BLaER1 treated with 17β-estradiol and CSF1 and Interleukin-3, amounts not matched to agents 10 nM and 100 nM (cell line): ENCODE measurements at regions not wholly inside any gene's neighbourhood (a gene's known extent, or its start where the extent isn't known, plus 50 kb on each side); places are given as distances from the start of the nearest gene placed in this dataset.
"Not testable (repeated sequence)": the region's sequence is repeated elsewhere in the genome, so short reads cannot be mapped to it uniquely, and the experiment has no call there.

Experiments used
- H3K27ac ChIP-seq, 11 experiments: shearing (Covaris generic); formaldehyde crosslinking; 2 replicates each; pipeline ENCODE4 v1.8.1; 2022
- H3K27me3 ChIP-seq, 11 experiments: shearing (Covaris generic); formaldehyde crosslinking; 2 replicates each; pipeline ENCODE4 v1.8.1; 2022
- H3K36me3 ChIP-seq, 11 experiments: shearing (Covaris generic); formaldehyde crosslinking; 2 replicates each; pipeline ENCODE4 v1.8.1; 2022
- H3K4me1 ChIP-seq, 10 experiments: shearing (Covaris generic); formaldehyde crosslinking; 2 replicates each; pipeline ENCODE4 v1.8.1; 2022
- H3K4me2 ChIP-seq, 11 experiments: shearing (Covaris generic); formaldehyde crosslinking; 2 replicates each; pipeline ENCODE4 v1.8.1; 2022
- H3K4me3 ChIP-seq, 10 experiments: shearing (Covaris generic); formaldehyde crosslinking; 2 replicates each; pipeline ENCODE4 v1.8.1; 2022
- H3K9ac ChIP-seq, 11 experiments: shearing (Covaris generic); formaldehyde crosslinking; 2 replicates each; pipeline ENCODE4 v1.8.1; 2022
- H3K9me3 ChIP-seq, 11 experiments: shearing (Covaris generic); formaldehyde crosslinking; replicated peaks in 1 of 11; 2 replicates each; pipeline ENCODE4 v1.8.1; 2022
- H4K20me1 ChIP-seq, 11 experiments: shearing (Covaris generic); formaldehyde crosslinking; 2 replicates each; pipeline ENCODE4 v1.8.1; 2022
- Cebpa-rat ChIP-seq, 11 experiments: shearing (Covaris generic); IDR thresholded peaks; 2 replicates each; pipeline ENCODE4 v1.8.1; 2022

DNA sequence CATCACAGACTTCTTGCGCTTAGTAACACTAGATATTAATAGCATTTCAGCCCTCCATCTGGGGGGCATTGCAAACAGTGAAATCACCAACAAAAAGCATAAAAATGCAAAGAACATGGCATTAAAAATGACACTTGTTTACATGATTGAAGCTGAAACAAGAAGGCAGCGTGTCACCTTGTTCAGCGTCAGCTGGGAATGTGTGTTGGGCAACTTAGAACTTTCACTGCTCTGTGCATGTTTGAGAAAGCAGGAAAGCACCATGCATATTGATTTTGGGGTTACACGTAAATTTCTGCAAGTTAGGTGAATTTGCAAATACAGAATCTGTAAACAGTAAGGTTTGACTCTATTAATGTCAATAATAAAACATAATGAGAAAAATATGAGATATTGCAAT, 162.9 kb downstream of the SOX4 start:
- Histone ChIP-seq H3K4me1 (peaks cover 0 to 20% (median 7%) of the 10 kb centered on the region in 10 experiments; a peak in 13 of 20 replicates), H3K9ac (no peak overlapping the region), H3K4me3 (no peak overlapping the region), H4K20me1 (no peaks in the 10 kb centered on the region), H3K9me3 (peaks cover 7 to 15% (median 8%) of the 10 kb centered on the region in 11 experiments; a peak in 20 of 22 replicates), H3K36me3 (no peaks in the 10 kb centered on the region), H3K4me2 (no peak overlapping the region), H3K27ac (no peak overlapping the region), H3K27me3 (no peaks in the 10 kb centered on the region)
- TF ChIP-seq Cebpa-rat (IDR thresholded peaks at IDR 0.05) = no peak

DNA sequence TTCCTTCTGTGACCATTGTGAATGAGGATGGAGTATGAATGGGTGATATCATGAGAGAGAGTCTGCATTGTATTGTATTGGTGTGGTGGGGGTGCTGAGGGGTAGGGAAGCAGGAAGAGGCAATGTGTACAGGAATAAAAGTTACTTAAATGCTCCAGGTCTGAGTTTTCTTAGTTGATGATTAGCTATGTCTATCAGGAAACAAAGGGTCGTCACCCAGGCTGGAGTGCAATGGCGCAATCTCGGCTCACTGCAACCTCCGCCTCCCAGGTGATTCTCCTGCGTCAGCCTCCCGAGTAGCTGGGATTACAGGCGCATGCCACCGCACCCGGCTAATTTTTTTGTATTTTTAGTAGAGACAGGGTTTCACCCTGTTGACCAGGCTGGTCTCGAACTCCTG, 163.8 kb downstream of the SOX4 start:
- peaks cover 17 to 24% (median 17%) of the 10 kb centered on the region in 11 experiments for H3K9me3 ChIP-seq
- H3K4me3 ChIP-seq, H3K27me3 ChIP-seq, H3K36me3 ChIP-seq, H3K9ac ChIP-seq, H4K20me1 ChIP-seq, H3K4me2 ChIP-seq, H3K27ac ChIP-seq: not testable (repeated sequence)
- H3K4me1 ChIP-seq = peaks cover 0 to 13% (median 0%) of the 10 kb centered on the region in 10 experiments; a peak in 4 of 20 replicates

DNA sequence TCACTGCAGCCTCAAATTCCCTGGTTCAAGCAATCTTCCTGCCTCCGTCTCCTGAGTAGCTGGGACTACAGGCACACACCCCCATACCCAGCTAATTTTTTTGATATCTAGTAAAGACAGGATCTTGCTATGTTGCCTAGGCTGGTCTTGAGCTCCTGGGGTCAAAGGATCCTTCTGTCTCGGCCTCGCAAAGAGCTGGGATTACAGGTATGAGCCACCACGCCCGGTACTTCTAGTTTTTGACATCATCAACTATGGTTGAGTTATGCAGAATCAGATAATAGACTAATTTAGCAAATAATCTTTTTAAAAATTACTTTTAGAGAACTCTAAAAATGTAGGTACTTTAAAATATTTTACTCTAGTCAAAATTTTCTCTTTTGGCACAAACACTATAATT, 166.2 kb downstream of the SOX4 start:
- H3K4me2 ChIP-seq = no peak overlapping the region
- no peaks in the 10 kb centered on the region for H3K36me3 ChIP-seq
- no peak overlapping the region for H3K27ac ChIP-seq
- H3K4me3 ChIP-seq = no peak overlapping the region
- no peaks in the 10 kb centered on the region for H4K20me1 ChIP-seq
- H3K9ac ChIP-seq = no peak overlapping the region
- no peak for TF ChIP-seq Cebpa-rat (IDR thresholded peaks at IDR 0.05)
- H3K9me3 ChIP-seq = peaks cover 20 to 37% (median 28%) of the 10 kb centered on the region in 11 experiments
- no peaks in the 10 kb centered on the region for H3K4me1 ChIP-seq
- no peaks in the 10 kb centered on the region for H3K27me3 ChIP-seq

DNA sequence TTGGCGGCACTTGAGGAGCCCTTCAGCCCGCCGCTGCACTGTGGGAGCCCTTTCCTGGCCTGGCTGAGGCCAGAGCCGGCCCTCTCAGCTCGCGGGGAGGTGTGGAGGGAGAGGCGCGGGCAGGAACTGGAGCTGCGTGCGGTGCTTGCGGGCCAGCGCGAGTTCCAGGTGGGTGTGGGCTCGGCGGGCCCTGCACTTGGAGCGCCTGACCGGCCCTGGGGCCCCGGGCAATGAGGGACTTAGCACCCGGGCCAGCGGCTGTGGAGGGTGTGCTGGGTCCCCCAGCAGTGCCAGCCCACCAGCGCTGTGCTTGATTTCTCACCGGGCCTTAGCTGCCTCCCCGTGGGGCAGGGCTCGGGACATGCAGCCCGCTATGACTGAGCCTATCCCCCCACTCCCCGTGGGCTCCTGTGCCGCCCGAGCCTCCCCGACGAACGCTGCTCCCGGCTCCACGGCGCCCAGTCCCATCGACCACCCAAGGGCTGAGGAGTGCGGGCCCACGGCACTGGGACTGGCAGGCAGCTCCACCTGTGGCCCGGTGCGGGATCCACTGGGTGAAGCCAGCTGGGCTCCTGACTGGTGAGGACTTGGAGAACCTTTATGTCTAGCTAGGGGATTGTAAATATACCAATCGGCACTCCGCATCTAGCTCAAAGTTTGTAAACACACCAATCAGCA, 167.6 kb downstream of the SOX4 start:
- not testable (repeated sequence) for H3K36me3 ChIP-seq, H3K4me3 ChIP-seq, H3K27me3 ChIP-seq, H3K4me2 ChIP-seq, H3K4me1 ChIP-seq, H4K20me1 ChIP-seq, H3K9ac ChIP-seq, H3K27ac ChIP-seq
- H3K9me3 ChIP-seq = peaks cover 20 to 37% (median 28%) of the 10 kb centered on the region in 11 experiments

DNA sequence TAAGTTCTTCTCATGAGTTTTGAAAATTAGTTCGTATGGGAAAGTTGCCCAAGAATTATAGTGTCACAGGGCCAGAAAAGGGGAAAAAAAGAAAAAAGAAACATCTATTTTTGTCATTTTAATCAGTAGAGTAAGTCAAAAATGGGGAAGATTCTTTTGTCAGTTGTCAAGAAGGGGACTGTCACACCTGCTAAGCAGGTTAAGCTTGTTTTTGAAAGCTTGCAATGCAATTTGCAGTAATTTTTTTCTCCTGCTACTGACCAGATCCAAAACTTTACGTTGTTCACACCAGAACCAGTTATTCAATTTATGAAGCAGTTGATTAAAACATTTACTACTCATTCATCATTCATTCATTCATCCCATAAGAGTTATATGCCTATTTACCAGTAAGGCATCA, 171.4 kb downstream of the SOX4 start:
- no peak overlapping the region for H3K4me2 ChIP-seq
- H3K4me1 ChIP-seq = peaks cover 0 to 15% (median 0%) of the 10 kb centered on the region in 10 experiments; a peak in 6 of 20 replicates
- no peak for TF ChIP-seq Cebpa-rat (IDR thresholded peaks at IDR 0.05)
- H3K9ac ChIP-seq = no peak overlapping the region
- peaks cover 20 to 31% (median 28%) of the 10 kb centered on the region in 11 experiments for H3K9me3 ChIP-seq
- H3K4me3 ChIP-seq = no peak overlapping the region
- H3K27ac ChIP-seq = no peak overlapping the region
- no peaks in the 10 kb centered on the region for H3K36me3 ChIP-seq
- no peaks in the 10 kb centered on the region for H4K20me1 ChIP-seq
- H3K27me3 ChIP-seq = no peaks in the 10 kb centered on the region

DNA sequence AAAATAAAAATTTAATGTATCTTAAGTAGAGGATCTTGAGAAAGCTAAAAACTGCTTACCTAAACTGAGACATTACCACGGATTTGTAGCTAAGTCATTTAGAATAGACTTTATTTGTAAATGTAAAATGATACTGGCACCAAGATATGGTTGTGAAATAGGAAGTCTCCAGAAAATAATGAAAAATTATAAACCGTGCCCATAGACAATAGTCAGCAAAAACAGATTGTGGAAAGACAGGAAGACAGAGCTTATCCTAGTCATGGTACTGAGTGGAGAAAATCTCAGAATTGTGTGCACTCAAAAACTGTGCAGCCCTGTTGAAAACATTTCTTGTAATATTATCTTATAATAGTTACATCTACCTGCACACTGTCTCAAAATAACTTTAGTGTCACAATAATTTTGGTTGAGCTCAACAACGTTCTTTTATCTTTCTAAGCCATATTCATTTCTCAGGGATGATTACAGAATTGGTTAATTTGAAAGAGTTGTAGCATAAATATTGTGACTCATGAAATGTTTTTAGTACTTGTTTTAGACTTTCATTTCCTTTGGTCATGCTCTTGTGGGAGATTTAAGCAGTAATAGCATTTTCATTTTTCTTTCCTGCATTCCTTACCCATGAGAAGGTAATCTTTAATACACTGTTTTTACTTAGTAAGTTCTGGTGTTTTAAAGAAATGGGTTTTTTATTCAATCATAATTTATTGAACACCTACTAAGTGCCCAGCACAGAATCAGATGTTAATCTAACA, 174.5 kb downstream of the SOX4 start:
- Histone ChIP-seq H3K36me3 (no peaks in the 10 kb centered on the region), H3K27me3 (no peaks in the 10 kb centered on the region), H3K9ac (no peak overlapping the region), H3K9me3 (peaks cover 0 to 6% (median 2%) of the 10 kb centered on the region in 11 experiments; a peak in 8 of 22 replicates), H3K27ac (no peak overlapping the region), H4K20me1 (no peaks in the 10 kb centered on the region), H3K4me1 (peaks cover 0 to 15% (median 0%) of the 10 kb centered on the region in 10 experiments; a peak in 7 of 20 replicates), H3K4me2 (peak overlapping the region in 5 of 11 experiments; percentile 24 to 53 (median 29); a peak in 7 of 22 replicates), H3K4me3 (no peak overlapping the region)
- TF ChIP-seq Cebpa-rat (IDR thresholded peaks at IDR 0.05) = no peak

DNA sequence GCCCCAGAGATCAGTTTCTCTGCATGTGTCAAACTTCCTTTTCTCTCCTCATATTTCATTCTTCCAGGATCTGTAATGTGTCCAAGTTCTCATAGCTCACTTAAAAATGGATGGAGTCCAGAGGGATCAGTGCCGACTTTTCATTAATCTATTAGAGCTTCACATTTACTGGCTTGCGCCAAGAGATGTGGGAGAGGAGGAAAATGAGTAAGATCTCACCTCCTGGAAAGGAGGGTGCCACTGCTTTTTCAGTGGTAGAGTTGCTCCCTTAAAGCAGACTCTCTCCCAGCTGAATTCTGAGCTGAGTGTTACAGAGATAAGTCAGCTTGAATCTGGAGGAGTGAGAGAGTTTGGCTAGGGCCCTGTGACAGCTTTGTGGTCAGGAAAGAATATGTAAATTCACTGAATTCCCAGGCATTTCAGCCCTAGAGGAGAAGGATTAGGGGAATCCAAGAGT, 175.9 kb downstream of the SOX4 start:
- peaks cover 0 to 15% (median 0%) of the 10 kb centered on the region in 10 experiments; a peak in 7 of 20 replicates for H3K4me1 ChIP-seq
- H3K27me3 ChIP-seq = no peaks in the 10 kb centered on the region
- H3K27ac ChIP-seq = no peak overlapping the region
- no peaks in the 10 kb centered on the region for H3K36me3 ChIP-seq
- no peak overlapping the region for H3K4me3 ChIP-seq
- no peak for TF ChIP-seq Cebpa-rat (IDR thresholded peaks at IDR 0.05)
- peaks cover 0 to 9% (median 2%) of the 10 kb centered on the region in 11 experiments; a peak in 2 of 22 replicates for H3K9me3 ChIP-seq
- no peak overlapping the region for H3K9ac ChIP-seq
- no peaks in the 10 kb centered on the region for H4K20me1 ChIP-seq
- H3K4me2 ChIP-seq = no peak overlapping the region; a peak in 1 of 22 replicates

DNA sequence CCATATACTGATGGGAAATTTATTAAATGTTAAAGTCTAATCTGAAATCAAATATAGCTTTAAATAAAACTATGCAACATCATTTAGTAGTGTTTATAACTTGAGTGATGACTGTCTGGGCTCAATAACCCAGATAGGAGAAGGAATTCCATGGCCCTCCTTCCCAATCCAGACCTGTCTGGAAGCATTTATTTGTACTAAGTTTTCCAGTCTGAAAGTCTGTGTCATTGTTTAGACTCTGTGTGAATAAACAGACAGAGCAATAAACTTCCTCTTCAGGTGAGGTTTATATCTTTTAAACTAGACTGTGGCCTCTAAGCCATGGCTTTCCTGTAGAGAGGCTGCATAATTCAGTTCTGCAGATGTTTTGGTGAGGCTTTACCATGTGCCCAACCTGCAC, 176.4 kb downstream of the SOX4 start:
- no peaks in the 10 kb centered on the region for H3K36me3 ChIP-seq
- no peak overlapping the region for H3K4me2 ChIP-seq
- TF ChIP-seq Cebpa-rat (IDR thresholded peaks at IDR 0.05) = no peak
- peaks cover 0 to 15% (median 0%) of the 10 kb centered on the region in 10 experiments; a peak in 7 of 20 replicates for H3K4me1 ChIP-seq
- H3K4me3 ChIP-seq = no peak overlapping the region
- peaks cover 0 to 11% (median 4%) of the 10 kb centered on the region in 11 experiments; a peak in 3 of 22 replicates for H3K9me3 ChIP-seq
- H3K27ac ChIP-seq = no peak overlapping the region
- H3K9ac ChIP-seq = no peak overlapping the region
- no peaks in the 10 kb centered on the region for H3K27me3 ChIP-seq
- no peaks in the 10 kb centered on the region for H4K20me1 ChIP-seq

DNA sequence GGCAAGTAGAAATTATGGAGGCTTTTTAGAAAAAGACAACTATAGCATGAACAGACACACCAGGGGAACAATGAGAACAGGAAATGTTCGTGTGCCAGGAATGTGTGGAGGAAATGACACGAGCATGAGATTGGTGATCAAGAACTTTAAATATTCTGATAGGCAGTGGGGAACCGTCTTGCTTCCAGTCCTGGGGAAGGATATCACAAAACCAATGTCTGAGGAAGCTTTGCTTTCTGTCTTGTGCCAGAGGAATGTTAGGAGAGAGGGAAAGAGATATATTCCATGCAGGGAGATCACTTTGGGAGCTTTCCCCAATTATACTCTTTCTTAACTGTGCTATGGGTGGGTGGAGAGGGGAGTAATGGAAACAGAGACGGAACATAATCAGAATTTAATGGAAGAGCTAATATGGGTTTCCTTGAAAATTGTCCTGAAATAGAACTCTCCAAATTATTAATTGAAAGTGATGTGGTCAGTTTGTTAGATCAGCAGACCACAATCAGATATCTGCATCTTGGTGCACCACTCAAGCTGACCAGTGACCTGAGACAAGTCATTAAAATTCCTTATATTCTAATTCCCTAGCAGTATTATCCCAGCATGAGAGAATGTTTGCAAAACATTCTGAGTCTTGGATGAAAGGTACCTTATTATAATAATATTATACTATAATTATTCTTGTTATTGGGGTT, 178.2 kb downstream of the SOX4 start:
- Histone ChIP-seq H3K27me3 (no peaks in the 10 kb centered on the region), H3K4me1 (peaks cover 0 to 15% (median 0%) of the 10 kb centered on the region in 10 experiments; a peak in 7 of 20 replicates), H3K4me3 (no peak overlapping the region), H3K9ac (no peak overlapping the region), H3K27ac (no peak overlapping the region), H3K4me2 (no peak overlapping the region), H3K9me3 (peaks cover 0 to 11% (median 4%) of the 10 kb centered on the region in 11 experiments; a peak in 3 of 22 replicates), H4K20me1 (no peaks in the 10 kb centered on the region), H3K36me3 (no peaks in the 10 kb centered on the region)
- TF ChIP-seq Cebpa-rat (IDR thresholded peaks at IDR 0.05) = no peak
